GM19467 (cell line): ENCODE measurements at regions not wholly inside any gene's neighbourhood (a gene's known extent, or its start where the extent isn't known, plus 50 kb on each side); places are given as distances from the start of the nearest gene placed in this dataset.
"Not testable (repeated sequence)": the region's sequence is repeated elsewhere in the genome, so short reads cannot be mapped to it uniquely, and the experiment has no call there.

Experiments
- ATAC-seq: cut with Tn5 transposase; IDR thresholded peaks from one replicate; pipeline ENCODE4 v1.9.1; 2021; ENCODE audit warnings: mild to moderate bottlenecking, moderate library complexity; ENCODE audit not compliant: unreplicated experiment

GRCh38 chr2:137879121-137879520 is 85.2 kb upstream of the HNMT start:
- ATAC-seq: no peak

GRCh38 chr2:137881711-137882110 is 82.6 kb upstream of the HNMT start:
- no peak for ATAC-seq

GRCh38 chr2:137886083-137886831 is 78.0 kb upstream of the HNMT start:
- ATAC-seq: no peak

GRCh38 chr2:137888845-137889244 is 75.4 kb upstream of the HNMT start:
- ATAC-seq: no peak

GRCh38 chr2:137892739-137893138 is 71.5 kb upstream of the HNMT start:
- ATAC-seq: no peak

GRCh38 chr2:137893145-137893544 is 71.1 kb upstream of the HNMT start:
- ATAC-seq: no peak

GRCh38 chr2:137896467-137896866 is 67.8 kb upstream of the HNMT start:
- ATAC-seq: no peak

- ATAC-seq: no peak
Measured at GRCh38 chr2:137897082-137897481, 67.2 kb upstream of the HNMT start.

- no peak for ATAC-seq
Measured at GRCh38 chr2:137900421-137901141, 63.7 kb upstream of the HNMT start.

- ATAC-seq: no peak
Measured at GRCh38 chr2:137910641-137911040, 53.6 kb upstream of the HNMT start.

- ATAC-seq: no peak
Measured at GRCh38 chr2:137912371-137912770, 51.9 kb upstream of the HNMT start.

GRCh38 chr2:137913169-137913568 is 51.1 kb upstream of the HNMT start:
- no peak for ATAC-seq

- not testable (repeated sequence) for ATAC-seq
Measured at GRCh38 chr2:137913648-137914047, 50.6 kb upstream of the HNMT start.
